ENCODE measurements at regions not wholly inside any gene's neighbourhood (a gene's known extent, or its start where the extent isn't known, plus 50 kb on each side); places are given as distances from the start of the nearest gene placed in this dataset.
"Not testable (repeated sequence)": the region's sequence is repeated elsewhere in the genome, so short reads cannot be mapped to it uniquely, and the experiment has no call there.

GRCh38 chr5:102629827-102630605 lies 125.1 kb upstream of the PAM start (continued):
- TF ChIP-seq ZBTB11 (CRISPR knock-in tag; IDR thresholded peaks at IDR 0.05), result no peak
- TF ChIP-seq PBX3 (IDR thresholded peaks at IDR 0.05; ENCODE audit: insufficient replicate concordance, low read depth, low read length), result no peak
- no peak for TF ChIP-seq ZNF24 (IDR thresholded peaks at IDR 0.05)
- TF ChIP-seq DPF2 (IDR thresholded peaks at IDR 0.05), result no peak
- TF ChIP-seq ASH2L (IDR thresholded peaks at IDR 0.05; ENCODE audit: borderline replicate concordance, low read depth), result no peak
- no peak for TF ChIP-seq ZNF687 (IDR thresholded peaks at IDR 0.05)
- no peak for TF ChIP-seq E2F8 (IDR thresholded peaks at IDR 0.05; ENCODE audit: low read depth, partially characterized antibody)
- no peak for TF ChIP-seq NR2C1 (IDR thresholded peaks at IDR 0.05)

- BruUV-seq (replicated peaks); SMC1A ChIA-PET (ENCODE audit: uncharacterized antibody, unreplicated experiment); POLR2A ChIA-PET; H3K36me3 ChIP-seq (ENCODE audit: control insufficient read depth in 2 of 2, insufficient read depth in 2 of 2, low read length in 1 of 2); H3K4me1 ChIP-seq (ENCODE audit: control insufficient read depth, insufficient read depth, low read length); CTCF ChIA-PET; H3K27ac ChIP-seq (ENCODE audit: control insufficient read depth, insufficient read depth); FAIRE-seq; in situ Hi-C loops (cut with MboI); RAD21 ChIA-PET (ENCODE audit: unreplicated experiment); H3K79me2 ChIP-seq (ENCODE audit: control insufficient read depth, insufficient read depth, low read length); H3K9me3 ChIP-seq (replicated peaks; ENCODE audit: control insufficient read depth, insufficient read depth, low read length); H3K4me2 ChIP-seq (ENCODE audit: control insufficient read depth, insufficient read depth); ATAC-seq; H3K4me3 ChIP-seq; intact Hi-C loops (cut with micrococcal nuclease; ENCODE audit: unreplicated experiment); H3K9ac ChIP-seq (ENCODE audit: control insufficient read depth, insufficient read depth, low read length); H2AFZ ChIP-seq (ENCODE audit: control insufficient read depth, low read depth, low read length); H3K27me3 ChIP-seq (replicated peaks in 1 of 2; ENCODE audit: control insufficient read depth in 2 of 2, insufficient read depth in 2 of 2, low read length in 1 of 2); DNase-seq (ENCODE audit: low read depth, low spot score); H4K20me1 ChIP-seq (ENCODE audit: control insufficient read depth, insufficient read depth): not testable (repeated sequence)
- 30% methylated on average over 1 of the region's 1 CpG for WGBS (ENCODE audit: insufficient coverage, insufficient replicate concordance, low lambda C conversion rate, missing lambda C conversion rate)
Observed at GRCh38 chr5:102635399-102635798, 119.7 kb upstream of the PAM start.

Data from GM12878 (cell line).